GM21515 (cell line): ENCODE measurements at regions not wholly inside any gene's neighbourhood (a gene's known extent, or its start where the extent isn't known, plus 50 kb on each side); places are given as distances from the start of the nearest gene placed in this dataset.

Experiments
- ATAC-seq: cut with Tn5 transposase; IDR thresholded peaks from one replicate; pipeline ENCODE4 v1.9.1; 2021; ENCODE audit not compliant: unreplicated experiment

DNA sequence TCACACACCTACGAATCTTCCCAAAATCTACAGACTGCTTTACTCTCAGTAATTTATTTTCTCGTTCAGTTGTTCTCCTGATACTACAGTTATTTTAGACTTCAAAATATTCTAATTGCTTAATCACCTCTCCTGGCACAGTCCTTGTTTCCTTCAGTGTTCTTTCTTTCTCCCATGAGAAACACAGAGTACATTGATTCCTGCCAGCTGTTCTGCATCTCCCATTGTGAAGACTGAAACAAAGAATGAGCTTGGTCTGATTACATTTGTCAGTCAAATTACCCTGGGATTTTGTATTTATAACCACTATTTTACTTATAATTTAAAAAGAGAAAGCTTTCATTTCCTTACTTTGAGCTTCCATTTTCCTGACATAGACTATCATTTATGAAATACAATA is 63.9 kb upstream of the TANK start:
- no peak for ATAC-seq

DNA sequence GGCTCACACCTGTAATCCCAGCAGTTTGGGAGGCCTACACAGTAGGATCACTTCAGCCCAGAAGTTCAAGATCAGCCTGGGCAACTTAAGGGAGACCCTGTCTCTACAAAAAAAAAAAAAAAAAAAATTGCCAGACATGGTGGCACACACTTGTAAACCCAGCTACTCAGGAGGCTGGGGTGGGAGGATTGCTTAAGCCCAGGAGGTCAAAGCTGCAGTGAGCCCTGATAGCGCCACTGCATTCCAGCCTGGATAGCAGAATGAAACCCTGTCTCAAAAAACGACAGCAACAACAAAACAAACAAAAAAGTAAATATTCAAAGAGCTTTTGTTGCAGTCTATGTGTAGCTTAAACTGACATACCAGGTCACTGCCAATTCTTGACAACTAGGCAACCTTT is 63.1 kb upstream of the TANK start:
- ATAC-seq, result no peak

DNA sequence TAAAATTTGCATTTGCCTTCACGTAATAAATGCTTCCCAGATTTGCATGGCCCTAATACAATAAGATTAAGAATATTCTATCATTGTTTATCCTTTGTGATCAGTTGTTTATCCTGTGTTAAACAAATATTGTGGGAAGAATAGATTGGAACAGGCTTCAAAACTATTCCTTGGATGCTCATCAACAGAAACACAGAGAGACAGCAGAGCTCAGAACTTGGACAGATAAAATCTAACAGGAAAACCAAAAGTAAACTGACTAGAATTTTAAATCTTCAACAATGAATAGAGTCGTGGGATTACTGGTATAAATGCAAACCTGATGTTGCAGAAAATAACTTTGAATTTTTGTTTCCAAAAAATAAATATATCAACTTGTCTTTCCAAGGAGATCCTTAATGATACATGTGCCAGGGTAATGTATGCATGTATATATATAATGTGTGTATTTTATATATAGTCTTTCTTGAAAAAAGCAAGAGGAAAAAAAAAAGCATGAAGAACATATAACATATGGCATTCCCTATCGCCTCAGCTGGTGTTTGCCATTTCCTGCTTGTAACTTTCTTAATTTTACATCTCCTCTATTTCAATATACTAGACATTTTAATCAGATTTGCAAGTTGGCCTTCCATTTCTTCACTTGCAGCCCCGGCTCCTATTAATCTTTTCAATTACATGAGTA is 59.9 kb upstream of the TANK start:
- no peak for ATAC-seq

DNA sequence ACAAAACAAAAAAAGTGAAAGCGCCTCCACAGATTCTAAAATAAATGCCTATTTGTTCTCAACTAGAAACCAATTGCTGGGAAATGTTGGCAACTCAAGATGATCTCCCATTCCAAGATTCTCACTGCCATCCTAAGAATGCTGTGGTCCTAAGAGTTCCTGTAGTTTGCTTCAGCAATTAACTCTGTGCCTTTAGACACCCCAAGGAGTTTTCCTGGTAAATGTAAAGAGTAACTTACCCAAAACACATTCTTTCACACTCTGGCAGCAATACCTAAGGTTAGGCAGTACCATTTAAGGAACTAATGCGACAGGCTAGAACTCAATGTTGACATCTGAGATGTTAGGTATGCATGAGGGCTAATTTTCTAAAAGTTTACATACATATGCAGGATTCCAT is 58.8 kb upstream of the TANK start:
- no peak for ATAC-seq

DNA sequence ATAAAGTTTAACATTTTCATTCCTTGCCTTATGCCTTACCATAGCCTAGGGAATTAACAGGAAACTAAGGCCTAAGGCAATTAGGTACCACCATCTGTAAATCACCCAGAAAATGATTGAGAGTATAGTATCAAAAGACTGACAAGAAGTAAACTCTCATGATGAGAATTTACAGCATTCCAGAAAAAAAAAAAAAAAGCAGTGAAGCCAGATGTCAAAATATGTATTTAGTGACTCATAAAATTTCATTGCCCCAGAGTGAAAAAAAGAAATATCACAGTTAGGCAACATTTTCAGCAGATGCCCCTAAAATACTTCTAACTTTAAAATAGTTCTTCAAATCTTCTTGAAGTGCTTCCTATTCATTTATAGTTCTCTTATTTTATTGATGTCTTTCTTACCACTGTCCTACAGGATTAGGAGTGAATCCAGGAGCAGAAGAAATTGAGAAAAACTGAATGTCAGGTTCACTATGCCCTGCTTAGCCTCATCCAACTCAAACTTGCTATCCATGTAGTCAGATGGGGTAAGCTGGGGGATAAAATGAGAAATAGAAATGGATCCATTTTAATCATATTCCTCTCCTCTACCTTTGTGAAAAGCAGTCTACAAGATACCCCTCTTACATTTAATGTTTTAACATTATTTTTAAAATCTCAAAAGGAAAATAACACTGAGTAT is 57.3 kb upstream of the TANK start:
- no peak for ATAC-seq

DNA sequence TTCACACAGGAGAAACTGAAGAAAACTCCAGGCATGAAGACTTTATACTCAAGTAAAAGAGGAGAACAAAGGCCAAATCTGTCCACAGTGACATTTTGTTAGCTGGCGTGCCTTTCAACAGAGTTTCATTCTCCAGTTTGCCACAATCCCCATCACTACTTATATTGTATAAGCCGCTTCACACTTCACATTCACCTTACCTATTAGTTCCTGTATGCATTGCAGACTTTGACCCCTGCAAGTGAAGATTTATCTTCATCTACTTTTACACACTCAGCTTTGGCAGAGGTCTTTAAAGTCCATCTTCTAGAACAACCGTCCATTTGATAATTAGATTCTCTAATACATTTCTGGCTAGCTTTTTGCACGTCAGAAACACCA is 56.8 kb upstream of the TANK start:
- no peak for ATAC-seq

DNA sequence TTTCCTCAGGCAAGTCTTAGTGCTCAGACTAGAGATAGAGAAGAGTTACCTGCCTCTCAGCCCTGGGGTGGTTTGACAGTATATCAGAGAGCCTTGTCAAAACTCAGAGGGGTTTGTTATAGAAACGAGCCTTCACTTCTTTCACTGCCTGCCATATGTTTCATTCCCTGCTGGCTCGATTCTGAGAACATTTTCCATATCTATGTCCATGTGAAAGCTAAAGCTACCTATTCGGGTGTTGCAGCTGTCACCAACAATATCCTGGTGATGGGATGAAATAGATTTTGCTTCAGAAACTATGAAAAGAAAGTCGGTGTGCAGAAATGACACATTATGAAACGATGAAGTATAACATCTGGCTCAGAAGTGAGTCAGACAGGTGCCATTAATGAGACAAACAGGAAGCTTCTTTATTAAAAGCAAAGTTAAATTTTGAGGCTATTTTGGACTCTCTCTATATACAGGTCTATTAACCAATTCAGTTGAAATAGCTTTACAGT is 56.1 kb upstream of the TANK start:
- peak; percentile 93 for ATAC-seq

DNA sequence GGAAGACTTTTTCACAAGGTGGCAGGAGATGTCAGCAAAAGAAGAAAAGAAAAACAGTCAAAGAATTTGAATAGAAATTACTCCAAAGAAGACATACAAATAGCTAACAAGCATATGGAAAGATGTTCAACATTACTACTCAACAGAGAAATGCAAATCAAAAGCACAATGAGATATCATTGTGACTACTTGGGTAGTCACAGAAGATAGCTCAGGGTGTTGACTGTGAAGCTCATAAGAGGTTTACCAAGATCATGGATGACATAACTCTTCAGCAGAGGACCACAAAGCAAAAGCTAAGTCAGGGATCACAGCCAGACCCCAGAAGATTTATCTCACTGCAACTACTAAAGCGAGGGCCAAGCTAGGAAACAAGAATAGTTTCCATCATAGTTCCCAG is 53.0 kb upstream of the TANK start:
- no peak for ATAC-seq
